Activated CD8-positive, alpha-beta T cell treated with anti-CD3 and anti-CD28 coated beads, Interleukin-2, amount 10 ng/mL, durations not matched to agents 7 days and 5 days (primary cell): ENCODE measurements at regions not wholly inside any gene's neighbourhood (a gene's known extent, or its start where the extent isn't known, plus 50 kb on each side); places are given as distances from the start of the nearest gene placed in this dataset.
A peak's percentile ranks its signal among the peaks of the same experiment; 100 is the strongest.
"Not testable (repeated sequence)": the region's sequence is repeated elsewhere in the genome, so short reads cannot be mapped to it uniquely, and the experiment has no call there.

ENCODE experiments used
- ATAC-seq: fragments of 150-1000 bp; cut with Tn5 transposase; one replicate; pipeline ENCODE4 v1.10.0; 2021; ENCODE audit warnings: moderate library complexity
- CTCF ChIA-PET: fragments of 350-600 bp; sonication (Branson Sonifier 250); formaldehyde crosslinking; loops from one replicate; lab custom pipeline; 2021; ENCODE audit warnings: antibody characterized with exemption; lab: Charles Lee
- POLR2A ChIA-PET: fragments of 350-600 bp; sonication (Branson Sonifier 250); formaldehyde crosslinking; loops from one replicate; lab custom pipeline; 2021; ENCODE audit warnings: antibody characterized with exemption; lab: Charles Lee
- DNase-seq: peaks from one replicate; pipeline ENCODE4 v3.0.0-alpha.2; 2020
- H3K27ac Mint-ChIP-seq: one replicate; pipeline ENCODE4 v1.8.0; 2021; ENCODE audit warnings: mild to moderate bottlenecking, mixed read lengths
- H3K27me3 Mint-ChIP-seq: one replicate; pipeline ENCODE4 v1.8.0; 2021; ENCODE audit warnings: low read depth, mixed read lengths
- H3K36me3 Mint-ChIP-seq: one replicate; pipeline ENCODE4 v1.8.0; 2021; ENCODE audit warnings: low read depth, mixed read lengths
- H3K4me1 Mint-ChIP-seq: one replicate; pipeline ENCODE4 v1.8.0; 2021; ENCODE audit warnings: low read depth, mixed read lengths
- H3K4me3 Mint-ChIP-seq: one replicate; pipeline ENCODE4 v1.8.0; 2021; ENCODE audit warnings: mild to moderate bottlenecking, mixed read lengths
- H3K9me3 Mint-ChIP-seq: one replicate; pipeline ENCODE4 v1.8.0; 2022; ENCODE audit warnings: mixed read lengths; ENCODE audit not compliant: insufficient read depth

- Mint-ChIP-seq H3K4me1 (no peaks in the 10 kb centered on the region), H3K9me3 (no peaks in the 10 kb centered on the region)
Observed at GRCh38 chr14:87767567-87767901, 225.4 kb downstream of the GALC start.

GRCh38 chr14:87758876-87759275 is 234.1 kb downstream of the GALC start:
- no peak for ATAC-seq
- no peak overlapping the region for H3K27ac Mint-ChIP-seq

More at GRCh38 chr14:87767567-87767901, 225.4 kb downstream of the GALC start:
- no peak for ATAC-seq
- Mint-ChIP-seq H3K36me3 (no peaks in the 10 kb centered on the region), H3K27me3 (no peaks in the 10 kb centered on the region), H3K27ac (no peak overlapping the region), H3K4me3 (no peak overlapping the region)
- ChIA-PET POLR2A (no interaction called here), CTCF (no interaction called here)
- no peak for DNase-seq

GRCh38 chr14:87756661-87757060 is 236.3 kb downstream of the GALC start:
- POLR2A ChIA-PET: no interaction called here
- Mint-ChIP-seq H3K27me3 (no peaks in the 10 kb centered on the region), H3K9me3 (no peaks in the 10 kb centered on the region), H3K4me3 (no peak overlapping the region), H3K4me1 (no peaks in the 10 kb centered on the region), H3K27ac (no peak overlapping the region), H3K36me3 (no peaks in the 10 kb centered on the region)
- DNase-seq (no peak), ATAC-seq (no peak)
- CTCF ChIA-PET: interaction anchor here (1.1 kb wide), 1 partner anchor 10 kb away, joined by 3 read pairs; no protein-coding TSS in a partner anchor

More at GRCh38 chr14:87758876-87759275, 234.1 kb downstream of the GALC start:
- H3K27me3 Mint-ChIP-seq: no peaks in the 10 kb centered on the region
- no peak for DNase-seq
- no peaks in the 10 kb centered on the region for H3K9me3 Mint-ChIP-seq
- no peak overlapping the region for H3K4me3 Mint-ChIP-seq
- no peaks in the 10 kb centered on the region for H3K4me1 Mint-ChIP-seq
- no peaks in the 10 kb centered on the region for H3K36me3 Mint-ChIP-seq
- POLR2A ChIA-PET: no interaction called here
- CTCF ChIA-PET: no interaction called here

GRCh38 chr14:87754520-87755223 is 238.3 kb downstream of the GALC start:
- ATAC-seq (no peak), DNase-seq (no peak)
- Mint-ChIP-seq H3K27ac (no peak overlapping the region), H3K36me3 (no peaks in the 10 kb centered on the region), H3K27me3 (no peaks in the 10 kb centered on the region), H3K4me1 (no peaks in the 10 kb centered on the region), H3K9me3 (no peaks in the 10 kb centered on the region), H3K4me3 (no peak overlapping the region)
- POLR2A ChIA-PET: no interaction called here
- CTCF ChIA-PET: no interaction called here

GRCh38 chr14:87748558-87748957 is 244.4 kb downstream of the GALC start:
- Mint-ChIP-seq H3K27ac (no peak overlapping the region), H3K4me3 (no peak overlapping the region), H3K27me3 (no peaks in the 10 kb centered on the region), H3K9me3 (no peaks in the 10 kb centered on the region), H3K4me1 (no peaks in the 10 kb centered on the region), H3K36me3 (no peaks in the 10 kb centered on the region)
- POLR2A ChIA-PET: no interaction called here
- CTCF ChIA-PET: interaction anchor here (1.0 kb wide), 1 partner anchor 9 kb away, joined by 3 read pairs; no protein-coding TSS in a partner anchor
- no peak for ATAC-seq
- DNase-seq: no peak

GRCh38 chr14:87745507-87746118 is 247.4 kb downstream of the GALC start:
- Mint-ChIP-seq H3K27me3 (no peaks in the 10 kb centered on the region), H3K36me3 (no peaks in the 10 kb centered on the region), H3K27ac (no peak overlapping the region), H3K4me3 (no peak overlapping the region), H3K4me1 (no peaks in the 10 kb centered on the region), H3K9me3 (no peaks in the 10 kb centered on the region)
- peak; percentile 22 for DNase-seq
- POLR2A ChIA-PET: no interaction called here
- no peak for ATAC-seq
- CTCF ChIA-PET: interaction anchor here (0.7 to 3.0 kb wide), 8 partner anchors 9 to 151 kb away, joined by 3 to 20 read pairs (median 4); no protein-coding TSS in a partner anchor

GRCh38 chr14:87734577-87735360 is 258.2 kb downstream of the GALC start:
- H3K4me1 Mint-ChIP-seq, H3K27me3 Mint-ChIP-seq, H3K4me3 Mint-ChIP-seq, H3K36me3 Mint-ChIP-seq, ATAC-seq, POLR2A ChIA-PET, H3K9me3 Mint-ChIP-seq, DNase-seq, H3K27ac Mint-ChIP-seq: not testable (repeated sequence)
- CTCF ChIA-PET: interaction anchor here (1.0 kb wide), 1 partner anchor 11 kb away, joined by 3 read pairs; no protein-coding TSS in a partner anchor

GRCh38 chr14:87733115-87733514 is 259.9 kb downstream of the GALC start:
- DNase-seq, H3K27ac Mint-ChIP-seq, H3K4me3 Mint-ChIP-seq, H3K36me3 Mint-ChIP-seq, POLR2A ChIA-PET, CTCF ChIA-PET, H3K9me3 Mint-ChIP-seq, ATAC-seq, H3K27me3 Mint-ChIP-seq, H3K4me1 Mint-ChIP-seq: not testable (repeated sequence)

GRCh38 chr14:87732562-87732961 is 260.4 kb downstream of the GALC start:
- H3K4me3 Mint-ChIP-seq: no peak overlapping the region
- no peaks in the 10 kb centered on the region for H3K9me3 Mint-ChIP-seq
- H3K27me3 Mint-ChIP-seq: no peaks in the 10 kb centered on the region
- H3K36me3 Mint-ChIP-seq: no peaks in the 10 kb centered on the region
- ChIA-PET POLR2A (no interaction called here), CTCF (no interaction called here)
- H3K4me1 Mint-ChIP-seq: no peaks in the 10 kb centered on the region
- ATAC-seq: no peak
- DNase-seq: no peak
- no peak overlapping the region for H3K27ac Mint-ChIP-seq

GRCh38 chr14:87725318-87725717 is 267.7 kb downstream of the GALC start:
- DNase-seq (no peak), ATAC-seq (no peak)
- Mint-ChIP-seq H3K4me1 (no peaks in the 10 kb centered on the region), H3K4me3 (no peak overlapping the region), H3K9me3 (no peaks in the 10 kb centered on the region), H3K27ac (no peak overlapping the region), H3K36me3 (no peaks in the 10 kb centered on the region), H3K27me3 (peaks cover 2% of the 10 kb centered on the region)
- ChIA-PET POLR2A (no interaction called here), CTCF (no interaction called here)

GRCh38 chr14:87712396-87713090 is 280.4 kb downstream of the GALC start:
- no peaks in the 10 kb centered on the region for H3K4me1 Mint-ChIP-seq
- H3K4me3 Mint-ChIP-seq: no peak overlapping the region
- H3K27me3 Mint-ChIP-seq: no peaks in the 10 kb centered on the region
- DNase-seq: no peak
- no peak for ATAC-seq
- POLR2A ChIA-PET: no interaction called here
- H3K36me3 Mint-ChIP-seq: no peaks in the 10 kb centered on the region
- CTCF ChIA-PET: no interaction called here
- H3K27ac Mint-ChIP-seq: no peak overlapping the region
- H3K9me3 Mint-ChIP-seq: no peaks in the 10 kb centered on the region
